ENCODE measurements at regions not wholly inside any gene's neighbourhood (a gene's known extent, or its start where the extent isn't known, plus 50 kb on each side); places are given as distances from the start of the nearest gene placed in this dataset.

GRCh38 chr10:1938317-1938716 is 201.0 kb upstream of the ADARB2 start:
- Histone ChIP-seq H3K4me1 (no peaks in the 10 kb centered on the region), H3K9me3 (no peaks in the 10 kb centered on the region), H3K27me3 (no peaks in the 10 kb centered on the region), H3K27ac (no peak overlapping the region), H3K4me3 (no peak overlapping the region), H3K36me3 (no peaks in the 10 kb centered on the region)
- DNase-seq = peak in 1 of 3 donors; percentile 26
- no peak for TF ChIP-seq POLR2A (IDR thresholded peaks at IDR 0.05)
- TF ChIP-seq, protein P1, sequence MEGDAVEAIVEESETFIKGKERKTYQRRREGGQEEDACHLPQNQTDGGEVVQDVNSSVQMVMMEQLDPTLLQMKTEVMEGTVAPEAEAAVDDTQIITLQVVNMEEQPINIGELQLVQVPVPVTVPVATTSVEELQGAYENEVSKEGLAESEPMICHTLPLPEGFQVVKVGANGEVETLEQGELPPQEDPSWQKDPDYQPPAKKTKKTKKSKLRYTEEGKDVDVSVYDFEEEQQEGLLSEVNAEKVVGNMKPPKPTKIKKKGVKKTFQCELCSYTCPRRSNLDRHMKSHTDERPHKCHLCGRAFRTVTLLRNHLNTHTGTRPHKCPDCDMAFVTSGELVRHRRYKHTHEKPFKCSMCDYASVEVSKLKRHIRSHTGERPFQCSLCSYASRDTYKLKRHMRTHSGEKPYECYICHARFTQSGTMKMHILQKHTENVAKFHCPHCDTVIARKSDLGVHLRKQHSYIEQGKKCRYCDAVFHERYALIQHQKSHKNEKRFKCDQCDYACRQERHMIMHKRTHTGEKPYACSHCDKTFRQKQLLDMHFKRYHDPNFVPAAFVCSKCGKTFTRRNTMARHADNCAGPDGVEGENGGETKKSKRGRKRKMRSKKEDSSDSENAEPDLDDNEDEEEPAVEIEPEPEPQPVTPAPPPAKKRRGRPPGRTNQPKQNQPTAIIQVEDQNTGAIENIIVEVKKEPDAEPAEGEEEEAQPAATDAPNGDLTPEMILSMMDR (IDR thresholded peaks at IDR 0.05) = no peak

DNA sequence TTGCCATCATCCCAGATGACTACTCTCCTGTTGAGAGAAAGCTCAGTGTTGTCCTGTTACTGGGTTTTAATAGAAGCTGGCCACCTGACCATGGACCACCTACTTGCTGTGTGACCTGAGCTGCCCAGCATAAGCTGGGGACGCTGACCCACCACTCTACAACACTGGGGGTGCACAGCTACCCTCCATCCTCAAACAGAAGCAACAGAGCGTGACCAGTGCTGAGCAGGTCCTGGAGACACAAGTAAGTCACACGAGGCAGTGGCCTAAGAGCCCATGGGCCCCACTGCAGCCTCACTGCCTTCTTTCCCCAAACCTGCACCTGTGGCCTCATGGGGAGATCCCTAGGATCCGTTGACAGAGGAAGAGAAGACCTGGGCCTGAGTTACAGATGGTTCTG is 198.6 kb upstream of the ADARB2 start:
- no peak for DNase-seq
- Histone ChIP-seq H3K4me1 (no peaks in the 10 kb centered on the region), H3K9me3 (no peaks in the 10 kb centered on the region), H3K27me3 (no peaks in the 10 kb centered on the region), H3K27ac (no peak overlapping the region), H3K36me3 (no peaks in the 10 kb centered on the region), H3K4me3 (no peak overlapping the region)
- TF ChIP-seq, protein P1 (IDR thresholded peaks at IDR 0.05) = no peak
- no peak for TF ChIP-seq POLR2A (IDR thresholded peaks at IDR 0.05)

GRCh38 chr10:1933215-1933614 is 195.9 kb upstream of the ADARB2 start:
- DNase-seq = no peak
- H3K4me1 ChIP-seq = no peaks in the 10 kb centered on the region
- no peak for TF ChIP-seq POLR2A (IDR thresholded peaks at IDR 0.05)
- TF ChIP-seq, protein P1 (IDR thresholded peaks at IDR 0.05) = no peak
- no peaks in the 10 kb centered on the region for H3K27me3 ChIP-seq
- H3K4me3 ChIP-seq = no peak overlapping the region
- no peak overlapping the region for H3K27ac ChIP-seq
- H3K36me3 ChIP-seq = no peaks in the 10 kb centered on the region
- H3K9me3 ChIP-seq = no peaks in the 10 kb centered on the region

DNA sequence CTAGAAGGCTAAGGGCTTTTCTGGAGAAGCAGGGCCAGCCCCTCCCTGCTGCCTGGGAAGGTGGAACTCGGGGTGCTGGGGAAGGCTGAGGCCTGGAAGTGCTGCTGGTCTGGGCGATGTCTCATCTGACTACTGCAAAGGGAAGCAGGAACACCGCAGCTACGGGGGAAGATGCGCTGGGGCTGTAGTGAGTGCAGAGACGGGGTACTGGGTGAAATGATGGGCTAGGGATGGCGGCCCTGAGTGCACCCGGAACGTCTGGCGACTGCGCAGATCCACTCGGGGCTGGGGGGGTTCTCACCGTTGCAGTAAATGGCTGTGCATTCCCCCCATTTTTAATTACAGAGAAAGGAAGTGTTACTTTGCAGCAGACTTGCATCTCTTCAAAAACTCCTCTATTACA is 195.4 kb upstream of the ADARB2 start:
- Histone ChIP-seq H3K4me3 (no peak overlapping the region), H3K4me1 (no peaks in the 10 kb centered on the region), H3K9me3 (no peaks in the 10 kb centered on the region), H3K36me3 (no peaks in the 10 kb centered on the region), H3K27ac (no peak overlapping the region), H3K27me3 (no peaks in the 10 kb centered on the region)
- no peak for DNase-seq
- no peak for TF ChIP-seq POLR2A (IDR thresholded peaks at IDR 0.05)
- TF ChIP-seq, protein P1 (IDR thresholded peaks at IDR 0.05) = no peak

- Histone ChIP-seq H3K9me3 (no peaks in the 10 kb centered on the region), H3K27me3 (no peaks in the 10 kb centered on the region), H3K4me3 (no peak overlapping the region), H3K4me1 (no peaks in the 10 kb centered on the region), H3K36me3 (no peaks in the 10 kb centered on the region), H3K27ac (no peak overlapping the region)
- no peak for DNase-seq
- TF ChIP-seq POLR2A (IDR thresholded peaks at IDR 0.05) = no peak
Measured at GRCh38 chr10:1928606-1929005, 191.3 kb upstream of the ADARB2 start.

- no peak for DNase-seq
- no peaks in the 10 kb centered on the region for H3K27me3 ChIP-seq
- H3K4me3 ChIP-seq = no peak overlapping the region
- H3K36me3 ChIP-seq = no peaks in the 10 kb centered on the region
- TF ChIP-seq, protein P1 (IDR thresholded peaks at IDR 0.05) = no peak
- no peak overlapping the region for H3K27ac ChIP-seq
- H3K9me3 ChIP-seq = no peaks in the 10 kb centered on the region
- H3K4me1 ChIP-seq = no peaks in the 10 kb centered on the region
Measured at GRCh38 chr10:1923998-1924397, 186.7 kb upstream of the ADARB2 start.
